Endometrium (tissue), 2 donors: ENCODE measurements at regions not wholly inside any gene's neighbourhood (a gene's known extent, or its start where the extent isn't known, plus 50 kb on each side); places are given as distances from the start of the nearest gene placed in this dataset.
"Not testable (repeated sequence)": the region's sequence is repeated elsewhere in the genome, so short reads cannot be mapped to it uniquely, and the experiment has no call there.

ENCODE experiments used
- FAIRE-seq: peaks from 2 replicates; lab custom pipeline; 2012; peaks lifted over from hg19 to GRCh38; lab: Jason Lieb, UNC
- donor health status: control.
- donor health status: control.

- no peak for FAIRE-seq
Measured at GRCh38 chr3:20724241-20724640, 538.2 kb upstream of the SGO1 start.

GRCh38 chr3:20716425-20716824 is 530.4 kb upstream of the SGO1 start:
- not testable (repeated sequence) for FAIRE-seq

- FAIRE-seq, result no peak
Measured at GRCh38 chr3:20701641-20702040, 515.6 kb upstream of the SGO1 start.

- FAIRE-seq, result no peak
Measured at GRCh38 chr3:20700714-20701113, 514.7 kb upstream of the SGO1 start.

GRCh38 chr3:20698896-20699295 is 512.9 kb upstream of the SGO1 start:
- no peak for FAIRE-seq

GRCh38 chr3:20696388-20697150 is 510.6 kb upstream of the SGO1 start:
- no peak for FAIRE-seq

GRCh38 chr3:20692675-20693074 is 506.7 kb upstream of the SGO1 start:
- peak; percentile 93 for FAIRE-seq

GRCh38 chr3:20683910-20684309 is 497.9 kb upstream of the SGO1 start:
- FAIRE-seq, result no peak

GRCh38 chr3:20682573-20682972 is 496.6 kb upstream of the SGO1 start:
- no peak for FAIRE-seq

- FAIRE-seq, result no peak
Measured at GRCh38 chr3:20680990-20681628, 495.1 kb upstream of the SGO1 start.

GRCh38 chr3:20673866-20674265 is 487.9 kb upstream of the SGO1 start:
- FAIRE-seq, result no peak

GRCh38 chr3:20669675-20670074 is 483.7 kb upstream of the SGO1 start:
- no peak for FAIRE-seq

- FAIRE-seq, result no peak
Measured at GRCh38 chr3:20669184-20669583, 483.2 kb upstream of the SGO1 start.

GRCh38 chr3:20668411-20668810 is 482.4 kb upstream of the SGO1 start:
- FAIRE-seq, result no peak

GRCh38 chr3:20666091-20666490 is 480.1 kb upstream of the SGO1 start:
- FAIRE-seq, result no peak

GRCh38 chr3:20658491-20658890 is 472.5 kb upstream of the SGO1 start:
- FAIRE-seq, result no peak

GRCh38 chr3:20657560-20657959 is 471.6 kb upstream of the SGO1 start:
- FAIRE-seq, result no peak

- peak; percentile 18 for FAIRE-seq
Measured at GRCh38 chr3:20652231-20652986, 466.4 kb upstream of the SGO1 start.

- FAIRE-seq, result no peak
Measured at GRCh38 chr3:20648921-20649381, 462.9 kb upstream of the SGO1 start.

- FAIRE-seq, result no peak
Measured at GRCh38 chr3:20648294-20648693, 462.3 kb upstream of the SGO1 start.

- no peak for FAIRE-seq
Measured at GRCh38 chr3:20646425-20646824, 460.4 kb upstream of the SGO1 start.

- FAIRE-seq, result no peak
Measured at GRCh38 chr3:20645340-20645739, 459.3 kb upstream of the SGO1 start.

GRCh38 chr3:20637729-20638128 is 451.7 kb upstream of the SGO1 start:
- FAIRE-seq, result no peak
